Esophagus squamous epithelium (tissue), 4 donors: ENCODE measurements at regions not wholly inside any gene's neighbourhood (a gene's known extent, or its start where the extent isn't known, plus 50 kb on each side); places are given as distances from the start of the nearest gene placed in this dataset.

Experiments used
- CTCF ChIP-seq, 6 experiments: fragments of 450-650 bp in 4 of 6; fragments of 200-600 bp in 2 of 6; sonication (generic) in 2 of 6; IDR thresholded peaks; one replicate each; pipeline ENCODE4 v1.5.1; 2016 to 2019; ENCODE audit warnings: antibody characterized with exemption in 6 of 6, mild to moderate bottlenecking in 4 of 6, moderate library complexity in 4 of 6
- POLR2A ChIP-seq, 4 donors: fragments of 450-650 bp; IDR thresholded peaks; one replicate each; pipeline ENCODE4 v1.6.1; 2017; ENCODE audit warnings: antibody characterized with exemption in 4 of 4, mild to moderate bottlenecking in 4 of 4, moderate library complexity in 3 of 4

- no peak for TF ChIP-seq CTCF (IDR thresholded peaks at IDR 0.05)
- TF ChIP-seq POLR2A (IDR thresholded peaks at IDR 0.05), result no peak
Observed at GRCh38 chr2:105943977-105944376, 199.3 kb downstream of the NCK2 start.
